ENCODE measurements at regions not wholly inside any gene's neighbourhood (a gene's known extent, or its start where the extent isn't known, plus 50 kb on each side); places are given as distances from the start of the nearest gene placed in this dataset.

DNA sequence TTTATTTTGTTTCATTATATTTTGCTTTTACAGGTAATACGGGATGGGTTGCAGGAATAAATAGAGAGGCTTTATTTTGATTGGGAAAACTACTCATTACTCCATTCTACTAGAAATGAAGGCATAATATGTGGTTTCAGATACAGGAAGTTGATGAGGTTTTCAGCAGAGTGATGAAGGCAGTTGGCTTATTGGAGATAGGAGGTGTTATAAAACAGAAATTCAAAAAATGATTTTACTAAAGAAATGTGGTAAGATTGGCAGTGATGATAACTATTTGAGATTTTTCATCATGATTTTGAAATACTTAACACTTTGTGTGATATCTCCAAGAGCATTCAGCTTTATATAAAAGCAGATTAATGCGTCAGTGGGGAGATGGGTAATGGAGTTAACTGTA is 1445.7 kb upstream of the CADM2 start:
- intact Hi-C loops (cut with DNase I; ENCODE audit: low total_unique reads) (no loop called here), in situ Hi-C loops (cut with MboI; ENCODE audit: low pct_ligation_motif_present in 1 of 4, low pct_unique_long_range_greater_than_20kb in 1 of 4, low sequenced_read_pairs in 3 of 4) (no loop called here)
- no peak overlapping the region for H3K4me3 ChIP-seq
- DNase-seq: no peak
- no peak for TF ChIP-seq EP300 (IDR thresholded peaks at IDR 0.05; ENCODE audit: low read depth)
- TF ChIP-seq POLR2A (IDR thresholded peaks at IDR 0.05): no peak
- TF ChIP-seq POLR2AphosphoS5 (IDR thresholded peaks at IDR 0.05): no peak
- TF ChIP-seq, protein P1, sequence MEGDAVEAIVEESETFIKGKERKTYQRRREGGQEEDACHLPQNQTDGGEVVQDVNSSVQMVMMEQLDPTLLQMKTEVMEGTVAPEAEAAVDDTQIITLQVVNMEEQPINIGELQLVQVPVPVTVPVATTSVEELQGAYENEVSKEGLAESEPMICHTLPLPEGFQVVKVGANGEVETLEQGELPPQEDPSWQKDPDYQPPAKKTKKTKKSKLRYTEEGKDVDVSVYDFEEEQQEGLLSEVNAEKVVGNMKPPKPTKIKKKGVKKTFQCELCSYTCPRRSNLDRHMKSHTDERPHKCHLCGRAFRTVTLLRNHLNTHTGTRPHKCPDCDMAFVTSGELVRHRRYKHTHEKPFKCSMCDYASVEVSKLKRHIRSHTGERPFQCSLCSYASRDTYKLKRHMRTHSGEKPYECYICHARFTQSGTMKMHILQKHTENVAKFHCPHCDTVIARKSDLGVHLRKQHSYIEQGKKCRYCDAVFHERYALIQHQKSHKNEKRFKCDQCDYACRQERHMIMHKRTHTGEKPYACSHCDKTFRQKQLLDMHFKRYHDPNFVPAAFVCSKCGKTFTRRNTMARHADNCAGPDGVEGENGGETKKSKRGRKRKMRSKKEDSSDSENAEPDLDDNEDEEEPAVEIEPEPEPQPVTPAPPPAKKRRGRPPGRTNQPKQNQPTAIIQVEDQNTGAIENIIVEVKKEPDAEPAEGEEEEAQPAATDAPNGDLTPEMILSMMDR (IDR thresholded peaks at IDR 0.05): no peak
- H3K36me3 ChIP-seq: no peaks in the 10 kb centered on the region
- H3K27ac ChIP-seq: no peak overlapping the region
- H3K4me1 ChIP-seq: no peaks in the 10 kb centered on the region
- no peaks in the 10 kb centered on the region for H3K9me3 ChIP-seq
- 67 to 71% methylated on average over 1 to 2 of the region's 2 CpGs for WGBS, 2 donors (ENCODE audit: low coverage in 1 of 2)
- no peaks in the 10 kb centered on the region for H3K27me3 ChIP-seq

DNA sequence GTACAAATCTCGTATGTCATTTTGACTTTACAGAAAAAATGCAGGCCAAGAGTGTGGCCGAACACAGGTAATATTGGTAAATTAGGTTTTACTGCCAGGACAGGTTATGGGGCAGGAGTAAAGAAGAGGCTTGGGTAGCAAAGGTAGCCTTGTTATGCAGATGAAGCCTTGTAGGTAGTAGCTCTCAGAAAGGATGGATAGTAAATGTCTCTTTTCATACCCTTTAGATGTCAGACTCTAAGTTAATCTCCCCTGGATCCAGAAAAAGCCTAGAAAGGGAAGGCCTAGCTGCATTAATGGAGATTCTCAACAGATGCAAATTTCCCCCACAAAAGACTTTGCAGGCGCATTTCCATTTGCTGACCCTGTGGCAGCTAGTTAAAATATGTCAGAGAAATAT is 1445.1 kb upstream of the CADM2 start:
- DNase-seq: no peak
- intact Hi-C loops (cut with DNase I; ENCODE audit: low total_unique reads): no loop called here
- no peak overlapping the region for H3K27ac ChIP-seq
- WGBS, 2 donors (ENCODE audit: low coverage in 1 of 2): 52 to 67% methylated on average over 3 of the region's 3 CpGs
- H3K9me3 ChIP-seq: no peaks in the 10 kb centered on the region
- TF ChIP-seq, protein P1 (IDR thresholded peaks at IDR 0.05): no peak
- TF ChIP-seq POLR2A (IDR thresholded peaks at IDR 0.05) (no peak), EP300 (IDR thresholded peaks at IDR 0.05; ENCODE audit: low read depth) (no peak), POLR2AphosphoS5 (IDR thresholded peaks at IDR 0.05) (no peak)
- in situ Hi-C loops (cut with MboI; ENCODE audit: low pct_ligation_motif_present in 1 of 4, low pct_unique_long_range_greater_than_20kb in 1 of 4, low sequenced_read_pairs in 3 of 4): no loop called here
- H3K4me1 ChIP-seq: no peaks in the 10 kb centered on the region
- no peaks in the 10 kb centered on the region for H3K36me3 ChIP-seq
- no peaks in the 10 kb centered on the region for H3K27me3 ChIP-seq
- H3K4me3 ChIP-seq: no peak overlapping the region

DNA sequence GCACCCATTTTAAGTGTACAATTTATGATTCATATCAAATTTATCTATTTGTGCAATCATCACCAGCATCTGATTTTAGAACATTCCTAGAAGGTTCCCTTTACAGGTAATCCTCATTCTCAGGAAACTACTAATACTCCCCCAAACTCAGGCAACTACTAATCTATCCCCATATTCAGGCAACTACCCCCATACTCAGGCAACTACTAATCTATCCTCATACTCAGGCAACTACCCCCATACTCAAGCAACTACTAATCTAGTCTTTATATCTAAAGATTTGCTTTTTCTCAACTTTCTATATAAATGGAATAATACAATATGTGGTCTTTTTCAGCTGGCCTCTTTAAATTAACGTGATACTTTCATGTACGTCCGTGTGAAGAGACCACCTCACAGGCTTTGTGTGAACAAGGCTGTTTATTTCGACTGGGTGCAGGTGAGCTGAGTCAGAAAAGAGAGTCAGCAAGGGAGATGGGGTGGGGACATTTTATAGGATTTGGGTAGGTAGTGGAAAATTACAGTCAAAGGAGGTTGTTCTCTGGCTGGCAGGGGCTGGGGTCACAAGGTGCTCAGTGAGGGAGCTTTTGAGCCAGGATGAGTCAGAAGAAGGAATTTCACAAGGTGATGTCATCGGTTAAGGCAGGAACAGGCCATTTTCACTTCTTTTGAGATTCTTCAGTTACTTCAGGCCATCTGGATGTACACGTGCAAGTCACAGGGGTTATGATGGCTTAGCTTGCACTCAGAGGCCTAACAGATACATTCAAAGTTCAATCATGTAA is 1444.5 kb upstream of the CADM2 start:
- WGBS, 2 donors (ENCODE audit: low coverage in 1 of 2): 78 to 83% methylated on average over 5 to 6 of the region's 6 CpGs
- in situ Hi-C loops (cut with MboI; ENCODE audit: low pct_ligation_motif_present in 1 of 4, low pct_unique_long_range_greater_than_20kb in 1 of 4, low sequenced_read_pairs in 3 of 4): no loop called here
- Histone ChIP-seq H3K4me3 (no peak overlapping the region), H3K4me1 (no peaks in the 10 kb centered on the region), H3K27me3 (no peaks in the 10 kb centered on the region), H3K9me3 (no peaks in the 10 kb centered on the region), H3K36me3 (no peaks in the 10 kb centered on the region), H3K27ac (no peak overlapping the region)
- TF ChIP-seq EP300 (IDR thresholded peaks at IDR 0.05; ENCODE audit: low read depth): no peak
- TF ChIP-seq, protein P1 (IDR thresholded peaks at IDR 0.05): no peak
- TF ChIP-seq POLR2AphosphoS5 (IDR thresholded peaks at IDR 0.05): no peak
- no peak for TF ChIP-seq POLR2A (IDR thresholded peaks at IDR 0.05)
- no peak for DNase-seq
- intact Hi-C loops (cut with DNase I; ENCODE audit: low total_unique reads): no loop called here

DNA sequence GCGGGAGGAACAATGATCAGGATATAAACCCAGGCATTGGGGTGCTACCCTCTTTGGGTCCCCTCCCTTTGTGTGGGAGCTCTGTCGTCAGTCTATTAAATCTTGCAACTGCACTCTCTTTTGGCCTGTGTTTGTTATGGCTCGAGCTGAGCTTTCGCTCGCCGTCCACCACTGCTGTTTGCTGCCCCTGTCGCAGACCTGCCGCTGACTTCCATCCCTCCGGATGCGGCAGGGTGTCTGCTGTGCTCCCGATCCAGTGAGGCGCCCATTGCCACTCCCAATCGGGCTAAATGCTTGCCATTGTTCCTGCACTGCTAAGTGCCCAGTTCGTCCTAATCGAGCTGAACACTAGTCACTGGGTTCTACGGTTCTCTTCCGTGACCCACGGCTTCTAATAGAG is 1443.7 kb upstream of the CADM2 start:
- Histone ChIP-seq H3K27ac (no peak overlapping the region), H3K27me3 (no peaks in the 10 kb centered on the region), H3K36me3 (no peaks in the 10 kb centered on the region), H3K9me3 (no peaks in the 10 kb centered on the region), H3K4me1 (no peaks in the 10 kb centered on the region), H3K4me3 (no peak overlapping the region)
- intact Hi-C loops (cut with DNase I; ENCODE audit: low total_unique reads): no loop called here
- in situ Hi-C loops (cut with MboI; ENCODE audit: low pct_ligation_motif_present in 1 of 4, low pct_unique_long_range_greater_than_20kb in 1 of 4, low sequenced_read_pairs in 3 of 4): no loop called here
- DNase-seq: no peak
- TF ChIP-seq, protein P1 (IDR thresholded peaks at IDR 0.05): no peak
- TF ChIP-seq POLR2A (IDR thresholded peaks at IDR 0.05) (no peak), EP300 (IDR thresholded peaks at IDR 0.05; ENCODE audit: low read depth) (no peak), POLR2AphosphoS5 (IDR thresholded peaks at IDR 0.05) (no peak)
- WGBS, 2 donors (ENCODE audit: low coverage in 1 of 2): 83 to 89% methylated on average over 1 to 18 of the region's 18 CpGs

Measured in transverse colon (tissue), 4 donors.